GM19397 (cell line): ENCODE measurements at regions not wholly inside any gene's neighbourhood (a gene's known extent, or its start where the extent isn't known, plus 50 kb on each side); places are given as distances from the start of the nearest gene placed in this dataset.
"Not testable (repeated sequence)": the region's sequence is repeated elsewhere in the genome, so short reads cannot be mapped to it uniquely, and the experiment has no call there.

Experiments
- ATAC-seq: cut with Tn5 transposase; IDR thresholded peaks from one replicate; pipeline ENCODE4 v1.9.1; 2021; ENCODE audit warnings: mild to moderate bottlenecking, moderate library complexity; ENCODE audit not compliant: unreplicated experiment

GRCh38 chr3:194189243-194189791 is 53.4 kb downstream of the HES1 start:
- ATAC-seq = no peak

GRCh38 chr3:194191850-194192249 is 55.9 kb downstream of the HES1 start:
- ATAC-seq = not testable (repeated sequence)

- no peak for ATAC-seq
Measured at GRCh38 chr3:194194051-194194756, 58.3 kb downstream of the HES1 start.

- ATAC-seq = no peak
Measured at GRCh38 chr3:194194757-194195085, 58.8 kb downstream of the HES1 start.

- ATAC-seq = no peak
Measured at GRCh38 chr3:194195611-194196010, 59.7 kb downstream of the HES1 start.

- ATAC-seq = no peak
Measured at GRCh38 chr3:194196876-194197275, 60.9 kb downstream of the HES1 start.

- no peak for ATAC-seq
Measured at GRCh38 chr3:194197396-194197960, 61.5 kb downstream of the HES1 start.

- ATAC-seq = no peak
Measured at GRCh38 chr3:194197981-194198695, 62.2 kb downstream of the HES1 start.

- ATAC-seq = no peak
Measured at GRCh38 chr3:194198938-194199337, 63.0 kb downstream of the HES1 start.

- ATAC-seq = no peak
Measured at GRCh38 chr3:194200422-194201081, 64.6 kb downstream of the HES1 start.

- no peak for ATAC-seq
Measured at GRCh38 chr3:194201953-194202666, 66.2 kb downstream of the HES1 start.

- no peak for ATAC-seq
Measured at GRCh38 chr3:194203482-194204041, 67.6 kb downstream of the HES1 start.

GRCh38 chr3:194204042-194204987 is 68.4 kb downstream of the HES1 start:
- ATAC-seq = no peak

- no peak for ATAC-seq
Measured at GRCh38 chr3:194205675-194206133, 69.8 kb downstream of the HES1 start.

- no peak for ATAC-seq
Measured at GRCh38 chr3:194206320-194206719, 70.4 kb downstream of the HES1 start.

- no peak for ATAC-seq
Measured at GRCh38 chr3:194208709-194209108, 72.8 kb downstream of the HES1 start.

- no peak for ATAC-seq
Measured at GRCh38 chr3:194212161-194212844, 76.4 kb downstream of the HES1 start.

GRCh38 chr3:194212845-194213331 is 76.9 kb downstream of the HES1 start:
- ATAC-seq = no peak

GRCh38 chr3:194215392-194215791 is 79.4 kb downstream of the HES1 start:
- no peak for ATAC-seq
